ENCODE measurements at regions not wholly inside any gene's neighbourhood (a gene's known extent, or its start where the extent isn't known, plus 50 kb on each side); places are given as distances from the start of the nearest gene placed in this dataset.

DNA sequence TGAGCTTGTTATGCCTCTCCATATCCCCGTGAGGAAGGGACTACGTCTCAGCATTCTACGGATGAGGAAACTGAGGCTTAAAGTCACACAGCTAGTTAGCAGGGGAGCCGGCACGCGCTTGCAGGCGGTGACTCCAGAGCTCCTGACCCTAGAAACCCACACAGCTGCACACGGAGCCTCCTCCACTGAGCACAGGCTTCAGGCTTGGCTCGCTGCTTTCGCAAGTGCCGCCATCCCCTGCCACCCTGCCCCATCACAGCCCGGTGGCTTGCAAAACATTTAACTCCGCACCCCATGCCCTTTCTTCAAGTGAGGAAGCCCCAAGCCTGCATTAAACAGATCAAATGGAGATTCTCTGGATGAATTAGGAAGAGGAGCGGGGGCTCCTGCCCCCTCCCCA is 138.3 kb downstream of the HSD17B3 start:
- no peaks in the 10 kb centered on the region for H3K9me3 ChIP-seq
- intact Hi-C loops (cut with DNase I), result no loop called here
- no peak for DNase-seq
- H3K27me3 ChIP-seq, result no peaks in the 10 kb centered on the region
- no peak for ATAC-seq
- H3K27ac ChIP-seq, result no peak overlapping the region
- no peak overlapping the region for H3K4me3 ChIP-seq
- no peaks in the 10 kb centered on the region for H3K4me1 ChIP-seq
- no peak for FAIRE-seq
- 78 to 91% methylated on average over 14 of the region's 14 CpGs for WGBS, 2 donors
- TF ChIP-seq CTCF (IDR thresholded peaks at IDR 0.05), result no peak
- no peaks in the 10 kb centered on the region for H3K36me3 ChIP-seq

- no peak for FAIRE-seq
- no peak overlapping the region for H3K27ac ChIP-seq
- intact Hi-C loops (cut with DNase I), result no loop called here
- no peak for ATAC-seq
- H3K4me3 ChIP-seq, result no peak overlapping the region
- no peaks in the 10 kb centered on the region for H3K4me1 ChIP-seq
- H3K9me3 ChIP-seq, result no peaks in the 10 kb centered on the region
- WGBS, 2 donors, result 71% methylated on average over 7 of the region's 7 CpGs
- H3K27me3 ChIP-seq, result no peaks in the 10 kb centered on the region
- H3K36me3 ChIP-seq, result no peaks in the 10 kb centered on the region
- DNase-seq, result no peak
- TF ChIP-seq CTCF (IDR thresholded peaks at IDR 0.05), result no peak
These were observed 138.8 kb downstream of the HSD17B3 start for GRCh38 chr9:96163161-96163560.

DNA sequence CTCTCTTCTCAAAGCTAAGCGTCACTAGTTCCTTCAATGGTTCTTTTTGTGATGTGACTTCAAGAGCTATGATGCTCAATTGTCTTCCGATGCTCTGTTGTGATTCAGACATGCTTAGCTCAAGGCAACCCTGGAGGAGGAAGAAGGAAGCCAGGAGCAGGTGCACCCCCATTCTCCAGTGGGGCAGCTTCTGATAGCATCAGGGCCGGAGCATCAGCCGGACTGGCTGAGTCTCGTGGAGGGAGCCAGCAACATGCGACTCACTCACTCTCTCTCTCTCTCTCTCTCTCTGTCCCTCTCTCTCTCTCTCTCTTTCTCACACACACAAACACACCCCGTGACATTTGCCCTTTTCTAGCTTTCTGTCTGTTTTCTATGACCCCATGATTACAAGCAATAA is 140.2 kb downstream of the HSD17B3 start:
- 62 to 67% methylated on average over 7 of the region's 7 CpGs for WGBS, 2 donors
- Histone ChIP-seq H3K4me3 (no peak overlapping the region), H3K4me1 (no peaks in the 10 kb centered on the region), H3K36me3 (no peaks in the 10 kb centered on the region), H3K27me3 (no peaks in the 10 kb centered on the region), H3K9me3 (no peaks in the 10 kb centered on the region), H3K27ac (no peak overlapping the region)
- DNase-seq (no peak), ATAC-seq (no peak), FAIRE-seq (no peak)
- TF ChIP-seq CTCF (IDR thresholded peaks at IDR 0.05), result no peak
- intact Hi-C loops (cut with DNase I), result no loop called here

DNA sequence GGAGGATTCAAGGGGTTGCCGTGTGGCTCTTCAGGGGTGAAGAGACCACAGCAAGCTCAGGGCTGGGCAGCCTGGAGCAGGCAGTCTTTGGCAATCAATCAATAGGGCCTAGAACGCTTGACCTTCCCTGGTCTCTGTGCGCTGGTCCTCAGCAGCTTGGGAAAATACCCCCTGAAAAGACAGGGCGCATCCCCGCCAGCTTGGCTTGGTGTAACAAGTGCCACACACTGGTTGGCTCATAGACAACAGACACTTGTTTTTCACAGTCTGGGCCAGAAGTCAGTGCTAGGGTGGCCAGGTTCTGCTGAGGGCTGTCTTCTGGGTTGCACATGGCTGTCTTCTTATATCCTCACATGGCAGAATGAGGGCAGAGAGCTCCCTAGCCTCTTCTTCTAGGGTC is 141.1 kb downstream of the HSD17B3 start:
- WGBS, 2 donors, result 87 to 91% methylated on average over 5 of the region's 5 CpGs
- H3K9me3 ChIP-seq, result no peaks in the 10 kb centered on the region
- TF ChIP-seq CTCF (IDR thresholded peaks at IDR 0.05), result no peak

GRCh38 chr9:96160168-96160567 is 141.8 kb downstream of the HSD17B3 start:
- FAIRE-seq (no peak), ATAC-seq (no peak), DNase-seq (no peak)
- intact Hi-C loops (cut with DNase I), result no loop called here
- H3K9me3 ChIP-seq, result no peaks in the 10 kb centered on the region
- no peak overlapping the region for H3K4me3 ChIP-seq
- no peaks in the 10 kb centered on the region for H3K4me1 ChIP-seq
- H3K36me3 ChIP-seq, result no peaks in the 10 kb centered on the region
- TF ChIP-seq CTCF (IDR thresholded peaks at IDR 0.05), result no peak
- WGBS, 2 donors, result 72 to 73% methylated on average over 6 of the region's 6 CpGs
- no peaks in the 10 kb centered on the region for H3K27me3 ChIP-seq
- H3K27ac ChIP-seq, result no peak overlapping the region

More for the DNA sequence above, 141.1 kb downstream of the HSD17B3 start:
- H3K27ac ChIP-seq, result no peak overlapping the region
- H3K4me1 ChIP-seq, result no peaks in the 10 kb centered on the region
- ATAC-seq (no peak), DNase-seq (no peak), FAIRE-seq (no peak)
- H3K4me3 ChIP-seq, result no peak overlapping the region
- H3K27me3 ChIP-seq, result no peaks in the 10 kb centered on the region
- intact Hi-C loops (cut with DNase I), result no loop called here
- H3K36me3 ChIP-seq, result no peaks in the 10 kb centered on the region
